Breast epithelium (tissue), 3 donors: ENCODE measurements at regions not wholly inside any gene's neighbourhood (a gene's known extent, or its start where the extent isn't known, plus 50 kb on each side); places are given as distances from the start of the nearest gene placed in this dataset.
"Not testable (repeated sequence)": the region's sequence is repeated elsewhere in the genome, so short reads cannot be mapped to it uniquely, and the experiment has no call there.

Source experiments
- CTCF ChIP-seq, 3 donors: fragments of 450-650 bp; IDR thresholded peaks; one replicate each; pipeline ENCODE4 v1.5.1; 2016 to 2017; ENCODE audit warnings: antibody characterized with exemption in 3 of 3, mild to moderate bottlenecking in 3 of 3, moderate library complexity in 3 of 3
- POLR2A ChIP-seq: fragments of 450-650 bp; IDR thresholded peaks from one replicate; pipeline ENCODE4 v1.6.1; 2016; ENCODE audit warnings: antibody characterized with exemption, mild to moderate bottlenecking, moderate library complexity
- POLR2AphosphoS5 ChIP-seq, 3 donors: sonication (generic); formaldehyde crosslinking; IDR thresholded peaks; one replicate each; pipeline ENCODE4 v1.6.1; 2017; ENCODE audit warnings: antibody characterized with exemption in 3 of 3

GRCh38 chr17:64790193-64790592, 128.1 kb upstream of the SMURF2 start:
- not testable (repeated sequence) for TF ChIP-seq CTCF (IDR thresholded peaks at IDR 0.05); POLR2A; POLR2AphosphoS5 (IDR thresholded peaks at IDR 0.05)
